SK-N-SH (cell line): ENCODE measurements at regions not wholly inside any gene's neighbourhood (a gene's known extent, or its start where the extent isn't known, plus 50 kb on each side); places are given as distances from the start of the nearest gene placed in this dataset.

Source experiments
- CTCF ChIA-PET: fragments of 300-600, 350-600 bp; formaldehyde crosslinking; extraction: SDS; loops from one replicate; lab custom pipeline; 2021; lab: Yijun Ruan, JAX
- POLR2A ChIA-PET: fragments of 350-600 bp; sonication (Branson Sonifier 250); formaldehyde crosslinking; extraction: SDS; loops from one replicate; lab custom pipeline; 2020; ENCODE audit warnings: antibody characterized with exemption, inconsistent platforms; lab: Yijun Ruan, JAX
- DNase-seq: peaks from one replicate; pipeline ENCODE4 v3.0.0; 2012
- H2AFZ ChIP-seq: fragments of 200-600 bp; sonication (generic); 2 replicates; pipeline ENCODE4 v1.8.1; 2016; ENCODE audit warnings: antibody characterized with exemption, mild to moderate bottlenecking, low read depth
- H3F3A ChIP-seq: fragments of 200-600 bp; sonication (generic); replicated peaks from 2 replicates; pipeline ENCODE3; 2016; ENCODE audit warnings: antibody characterized with exemption, mild to moderate bottlenecking; ENCODE audit not compliant: insufficient read depth
- H3K27ac ChIP-seq, 2 experiments: fragments of 200-500 bp in 1 of 2; fragments of 200-600 bp in 1 of 2; sonication (Bioruptor generic) in 1 of 2; sonication (generic), shearing (Covaris generic) in 1 of 2; 2 replicates each; pipeline versions ENCODE4 v1.5.1 to v1.6.1; 2014 to 2016; ENCODE audit warnings: low read depth in 2 of 2, inconsistent platforms in 1 of 2, low read length in 1 of 2, mild to moderate bottlenecking in 1 of 2, mixed read lengths in 1 of 2
- H3K27me3 ChIP-seq: fragments of 200-600 bp; sonication (generic), shearing (Covaris generic); 2 replicates; pipeline ENCODE4 v1.6.1; 2016; ENCODE audit warnings: mixed run types; ENCODE audit not compliant: insufficient read depth
- H3K36me3 ChIP-seq, 2 experiments: fragments of 200-500 bp in 1 of 2; fragments of 200-600 bp in 1 of 2; sonication (Bioruptor generic) in 1 of 2; sonication (generic) in 1 of 2; replicated peaks in 1 of 2; 2 replicates each; pipeline versions ENCODE3 to v1.5.1; 2014 to 2016; ENCODE audit warnings: low read length in 1 of 2, mild to moderate bottlenecking in 1 of 2; ENCODE audit not compliant: insufficient read depth in 2 of 2, control insufficient read depth in 1 of 2
- H3K4me1 ChIP-seq, 2 experiments: fragments of 200-500 bp in 1 of 2; fragments of 200-600 bp in 1 of 2; sonication (Bioruptor generic) in 1 of 2; sonication (generic), shearing (Covaris generic) in 1 of 2; 2 replicates each; pipeline versions ENCODE4 v1.5.1 to v1.6.1; 2014 to 2016; ENCODE audit warnings: low read depth in 1 of 2, low read length in 1 of 2, mixed run types in 1 of 2; ENCODE audit not compliant: insufficient read depth in 2 of 2, control insufficient read depth in 1 of 2
- H3K4me2 ChIP-seq: fragments of 200-600 bp; sonication (generic), shearing (Covaris generic); 2 replicates; pipeline ENCODE4 v1.6.1; 2017; ENCODE audit warnings: mixed run types
- H3K4me3 ChIP-seq, 2 experiments: fragments of 200-500 bp in 1 of 2; fragments of 200-600 bp in 1 of 2; sonication (Bioruptor generic) in 1 of 2; sonication (generic), shearing (Covaris generic) in 1 of 2; 2 replicates each; pipeline versions ENCODE4 v1.5.1 to v1.8.1; 2014 to 2016; ENCODE audit warnings: low read depth in 2 of 2, inconsistent platforms in 1 of 2, low read length in 1 of 2, mild to moderate bottlenecking in 1 of 2, mixed read lengths in 1 of 2, moderate library complexity in 1 of 2
- H3K79me2 ChIP-seq: fragments of 200-600 bp; sonication (generic); 2 replicates; pipeline ENCODE4 v1.8.1; 2017; ENCODE audit warnings: mild to moderate bottlenecking; ENCODE audit not compliant: insufficient read depth
- H3K9ac ChIP-seq: fragments of 200-600 bp; sonication (generic); 2 replicates; pipeline ENCODE4 v1.6.1; 2017; ENCODE audit warnings: mixed run types
- H3K9me2 ChIP-seq: fragments of 200-600 bp; sonication (generic); 2 replicates; pipeline ENCODE4 v1.6.1; 2017; ENCODE audit warnings: mixed run types
- H3K9me3 ChIP-seq: fragments of 200-600 bp; sonication (generic); 2 replicates; pipeline ENCODE4 v1.6.1; 2017; ENCODE audit warnings: mixed run types, mild to moderate bottlenecking, moderate library complexity
- H4K20me1 ChIP-seq: fragments of 200-600 bp; sonication (generic); 2 replicates; pipeline ENCODE4 v1.6.1; 2017; ENCODE audit warnings: mild to moderate bottlenecking, mixed run types; ENCODE audit not compliant: insufficient read depth
- CHD2 ChIP-seq: fragments of 150-350 bp; IDR thresholded peaks from 2 replicates; pipeline ENCODE4 v1.6.1; 2018; ENCODE audit warnings: low read length; ENCODE audit not compliant: partially characterized antibody
- EP300 ChIP-seq, 2 experiments: IDR thresholded peaks; 2 replicates each; pipeline versions ENCODE4 v1.4.0 to v1.6.1; 2012; ENCODE audit warnings: borderline replicate concordance in 1 of 2, low read depth in 1 of 2, low read length in 1 of 2
- FOXJ3 ChIP-seq: sonication (generic); formaldehyde crosslinking; IDR thresholded peaks from 2 replicates; pipeline ENCODE4 v1.5.1; 2020; ENCODE audit warnings: mild to moderate bottlenecking, missing genetic modification reagents
- FOXM1 ChIP-seq: IDR thresholded peaks from 2 replicates; pipeline ENCODE4 v1.4.0; 2012; ENCODE audit warnings: low read depth, mild to moderate bottlenecking
- GABPA ChIP-seq: IDR thresholded peaks from 2 replicates; pipeline ENCODE4 v1.4.0; 2012; ENCODE audit warnings: low read depth, mild to moderate bottlenecking
- GATA2 ChIP-seq: sonication (generic); formaldehyde crosslinking; IDR thresholded peaks from 2 replicates; pipeline ENCODE4 v1.5.0; 2020; ENCODE audit warnings: mild to moderate bottlenecking, missing genetic modification reagents
- MXI1 ChIP-seq: IDR thresholded peaks from 2 replicates; pipeline ENCODE4 v1.6.1; 2012; ENCODE audit warnings: mild to moderate bottlenecking, low read depth, low read length, improper control_type of control experiment
- NFIC ChIP-seq: IDR thresholded peaks from 2 replicates; pipeline ENCODE4 v1.4.0; 2012; ENCODE audit warnings: borderline replicate concordance
- NRF1 ChIP-seq: IDR thresholded peaks from 2 replicates; pipeline ENCODE4 v1.6.1; 2012; ENCODE audit warnings: low read depth, mild to moderate bottlenecking, low read length
- RCOR1 ChIP-seq: fragments of 150-350 bp; IDR thresholded peaks from 2 replicates; pipeline ENCODE4 v1.6.1; 2017; ENCODE audit warnings: antibody characterized with exemption, low read length
- RXRA ChIP-seq: IDR thresholded peaks from 2 replicates; pipeline ENCODE4 v1.4.0; 2012; ENCODE audit warnings: low read depth, mild to moderate bottlenecking, borderline replicate concordance
- SIN3A ChIP-seq: IDR thresholded peaks from 2 replicates; pipeline ENCODE4 v1.6.1; 2012; ENCODE audit warnings: low read depth, mild to moderate bottlenecking, low read length, moderate library complexity, borderline replicate concordance
- SMC3 ChIP-seq: IDR thresholded peaks from 2 replicates; pipeline ENCODE4 v1.6.1; 2012; ENCODE audit warnings: low read depth, low read length, improper control_type of control experiment
- TAF1 ChIP-seq: IDR thresholded peaks from 2 replicates; pipeline ENCODE4 v1.6.1; 2012; ENCODE audit warnings: low read depth, mild to moderate bottlenecking, low read length, moderate library complexity, borderline replicate concordance
- TCF12 ChIP-seq: IDR thresholded peaks from 2 replicates; pipeline ENCODE4 v1.4.0; 2012
- WGBS: methylation state at CpG from one replicate; pipeline ENCODE4 v1.1.6; 2017; ENCODE audit warnings: low lambda C conversion rate; 5-methylcytosine and 5-hydroxymethylcytosine counted together
- TF ChIP-seq, protein P1 (sequence below): IDR thresholded peaks from 2 replicates; pipeline ENCODE4 v1.4.0; 2012; ENCODE audit warnings: low read depth, borderline replicate concordance
- TF ChIP-seq, protein P2 (sequence below): IDR thresholded peaks from 2 replicates; pipeline ENCODE4 v1.6.1; 2012; ENCODE audit warnings: mild to moderate bottlenecking, low read depth, low read length, moderate library complexity
- TF ChIP-seq, protein P3 (sequence below): IDR thresholded peaks from 2 replicates; pipeline ENCODE4 v1.4.0; 2012; ENCODE audit warnings: low read depth, borderline replicate concordance
- TF ChIP-seq, protein P4 (sequence below): IDR thresholded peaks from 2 replicates; pipeline ENCODE4 v1.4.0; 2012; ENCODE audit warnings: low read depth

DNA sequence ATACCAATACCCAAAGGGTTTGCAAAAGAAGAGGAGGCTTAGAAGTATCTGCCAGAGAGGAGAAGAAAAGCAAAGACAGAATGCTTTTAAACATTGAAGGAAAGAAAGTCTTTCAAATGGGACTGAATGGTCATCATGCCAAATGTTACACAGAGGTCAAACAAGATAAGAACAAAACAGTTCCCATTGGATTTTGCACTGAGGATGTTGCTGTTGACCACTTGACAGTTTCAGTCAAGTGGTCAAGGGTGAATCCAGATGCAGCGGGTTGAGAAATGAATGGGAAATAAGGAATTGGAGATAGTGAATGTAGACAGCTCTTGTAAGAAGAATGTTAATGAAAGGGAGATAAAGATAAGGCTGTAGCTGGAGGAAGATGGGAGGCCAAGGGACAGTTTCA lies 64.8 kb upstream of the FGG start:
- Histone ChIP-seq H3K4me2 (no peak overlapping the region), H3K79me2 (no peaks in the 10 kb centered on the region), H3K4me3 (no peak overlapping the region), H3K9me3 (no peaks in the 10 kb centered on the region), H2AFZ (no peak overlapping the region), H3K4me1 (no peaks in the 10 kb centered on the region), H3F3A (no peaks in the 10 kb centered on the region), H3K36me3 (no peaks in the 10 kb centered on the region), H3K27me3 (no peaks in the 10 kb centered on the region; the same call in 1 of the 2 replicates), H3K27ac (no peak overlapping the region), H3K9ac (no peak overlapping the region), H3K9me2 (no peaks in the 10 kb centered on the region), H4K20me1 (no peaks in the 10 kb centered on the region)
- 12% methylated on average over 1 of the region's 1 CpG for WGBS
- CTCF ChIA-PET, result interaction anchor here (0.5 kb wide), 1 partner anchor 128 kb away, joined by 3 read pairs; no protein-coding TSS in a partner anchor
- TF ChIP-seq, protein P1, sequence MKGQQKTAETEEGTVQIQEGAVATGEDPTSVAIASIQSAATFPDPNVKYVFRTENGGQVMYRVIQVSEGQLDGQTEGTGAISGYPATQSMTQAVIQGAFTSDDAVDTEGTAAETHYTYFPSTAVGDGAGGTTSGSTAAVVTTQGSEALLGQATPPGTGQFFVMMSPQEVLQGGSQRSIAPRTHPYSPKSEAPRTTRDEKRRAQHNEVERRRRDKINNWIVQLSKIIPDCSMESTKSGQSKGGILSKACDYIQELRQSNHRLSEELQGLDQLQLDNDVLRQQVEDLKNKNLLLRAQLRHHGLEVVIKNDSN, result no peak
- TF ChIP-seq EP300 (IDR thresholded peaks at IDR 0.05; ENCODE audit: borderline replicate concordance in 1 of 2, low read depth in 1 of 2, low read length in 1 of 2), result no peak
- TF ChIP-seq SMC3, result no peak
- TF ChIP-seq RXRA, result no peak
- no peak for TF ChIP-seq CHD2
- TF ChIP-seq, protein P2, sequence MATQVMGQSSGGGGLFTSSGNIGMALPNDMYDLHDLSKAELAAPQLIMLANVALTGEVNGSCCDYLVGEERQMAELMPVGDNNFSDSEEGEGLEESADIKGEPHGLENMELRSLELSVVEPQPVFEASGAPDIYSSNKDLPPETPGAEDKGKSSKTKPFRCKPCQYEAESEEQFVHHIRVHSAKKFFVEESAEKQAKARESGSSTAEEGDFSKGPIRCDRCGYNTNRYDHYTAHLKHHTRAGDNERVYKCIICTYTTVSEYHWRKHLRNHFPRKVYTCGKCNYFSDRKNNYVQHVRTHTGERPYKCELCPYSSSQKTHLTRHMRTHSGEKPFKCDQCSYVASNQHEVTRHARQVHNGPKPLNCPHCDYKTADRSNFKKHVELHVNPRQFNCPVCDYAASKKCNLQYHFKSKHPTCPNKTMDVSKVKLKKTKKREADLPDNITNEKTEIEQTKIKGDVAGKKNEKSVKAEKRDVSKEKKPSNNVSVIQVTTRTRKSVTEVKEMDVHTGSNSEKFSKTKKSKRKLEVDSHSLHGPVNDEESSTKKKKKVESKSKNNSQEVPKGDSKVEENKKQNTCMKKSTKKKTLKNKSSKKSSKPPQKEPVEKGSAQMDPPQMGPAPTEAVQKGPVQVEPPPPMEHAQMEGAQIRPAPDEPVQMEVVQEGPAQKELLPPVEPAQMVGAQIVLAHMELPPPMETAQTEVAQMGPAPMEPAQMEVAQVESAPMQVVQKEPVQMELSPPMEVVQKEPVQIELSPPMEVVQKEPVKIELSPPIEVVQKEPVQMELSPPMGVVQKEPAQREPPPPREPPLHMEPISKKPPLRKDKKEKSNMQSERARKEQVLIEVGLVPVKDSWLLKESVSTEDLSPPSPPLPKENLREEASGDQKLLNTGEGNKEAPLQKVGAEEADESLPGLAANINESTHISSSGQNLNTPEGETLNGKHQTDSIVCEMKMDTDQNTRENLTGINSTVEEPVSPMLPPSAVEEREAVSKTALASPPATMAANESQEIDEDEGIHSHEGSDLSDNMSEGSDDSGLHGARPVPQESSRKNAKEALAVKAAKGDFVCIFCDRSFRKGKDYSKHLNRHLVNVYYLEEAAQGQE, result no peak
- TF ChIP-seq TAF1, result no peak
- POLR2A ChIA-PET, result no interaction called here
- no peak for DNase-seq

DNA sequence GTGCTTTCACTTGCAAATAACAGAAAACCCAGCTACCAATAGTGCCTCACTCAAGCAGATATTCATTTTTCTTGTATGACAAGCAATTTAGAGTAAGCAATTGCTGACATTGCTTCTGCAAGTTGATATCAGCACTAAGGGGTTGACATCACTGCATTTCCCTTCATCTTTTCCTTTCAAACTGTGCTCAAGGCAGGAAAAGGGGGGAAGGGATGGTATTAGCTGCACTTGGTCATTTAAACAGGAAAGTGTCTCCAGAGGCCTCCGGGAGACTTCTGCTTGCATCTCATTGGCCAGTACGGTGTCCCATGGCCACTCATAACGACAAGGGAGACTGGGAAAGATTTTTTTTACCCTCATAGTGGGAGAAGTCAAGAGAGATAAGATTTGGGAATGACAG lies 65.5 kb upstream of the FGG start:
- CTCF ChIA-PET, result interaction anchor here (0.5 kb wide), 1 partner anchor 127 kb away, joined by 3 read pairs; no protein-coding TSS in a partner anchor
- Histone ChIP-seq H3K4me2 (no peak overlapping the region), H3K79me2 (no peaks in the 10 kb centered on the region), H3K27ac (no peak overlapping the region), H3F3A (no peaks in the 10 kb centered on the region), H3K4me1 (no peaks in the 10 kb centered on the region), H4K20me1 (no peaks in the 10 kb centered on the region), H3K9me2 (no peaks in the 10 kb centered on the region), H3K9me3 (no peaks in the 10 kb centered on the region), H2AFZ (no peak overlapping the region), H3K27me3 (no peaks in the 10 kb centered on the region; the same call in 1 of the 2 replicates), H3K36me3 (no peaks in the 10 kb centered on the region), H3K9ac (no peak overlapping the region), H3K4me3 (no peak overlapping the region)
- 4% methylated on average over 3 of the region's 3 CpGs for WGBS
- POLR2A ChIA-PET, result no interaction called here
- no peak for DNase-seq
- no peak for TF ChIP-seq EP300 (IDR thresholded peaks at IDR 0.05; ENCODE audit: borderline replicate concordance in 1 of 2, low read depth in 1 of 2, low read length in 1 of 2)
- TF ChIP-seq, protein P3, sequence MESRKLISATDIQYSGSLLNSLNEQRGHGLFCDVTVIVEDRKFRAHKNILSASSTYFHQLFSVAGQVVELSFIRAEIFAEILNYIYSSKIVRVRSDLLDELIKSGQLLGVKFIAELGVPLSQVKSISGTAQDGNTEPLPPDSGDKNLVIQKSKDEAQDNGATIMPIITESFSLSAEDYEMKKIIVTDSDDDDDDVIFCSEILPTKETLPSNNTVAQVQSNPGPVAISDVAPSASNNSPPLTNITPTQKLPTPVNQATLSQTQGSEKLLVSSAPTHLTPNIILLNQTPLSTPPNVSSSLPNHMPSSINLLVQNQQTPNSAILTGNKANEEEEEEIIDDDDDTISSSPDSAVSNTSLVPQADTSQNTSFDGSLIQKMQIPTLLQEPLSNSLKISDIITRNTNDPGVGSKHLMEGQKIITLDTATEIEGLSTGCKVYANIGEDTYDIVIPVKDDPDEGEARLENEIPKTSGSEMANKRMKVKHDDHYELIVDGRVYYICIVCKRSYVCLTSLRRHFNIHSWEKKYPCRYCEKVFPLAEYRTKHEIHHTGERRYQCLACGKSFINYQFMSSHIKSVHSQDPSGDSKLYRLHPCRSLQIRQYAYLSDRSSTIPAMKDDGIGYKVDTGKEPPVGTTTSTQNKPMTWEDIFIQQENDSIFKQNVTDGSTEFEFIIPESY, result no peak
- TF ChIP-seq, protein P4, sequence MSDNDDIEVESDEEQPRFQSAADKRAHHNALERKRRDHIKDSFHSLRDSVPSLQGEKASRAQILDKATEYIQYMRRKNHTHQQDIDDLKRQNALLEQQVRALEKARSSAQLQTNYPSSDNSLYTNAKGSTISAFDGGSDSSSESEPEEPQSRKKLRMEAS, result no peak
- TF ChIP-seq SIN3A, result no peak
- no peak for TF ChIP-seq GABPA
- TF ChIP-seq TAF1, result no peak
- TF ChIP-seq FOXM1, result no peak
- TF ChIP-seq RCOR1, result no peak
- TF ChIP-seq NRF1, result no peak
- TF ChIP-seq RXRA, result no peak
- TF ChIP-seq GATA2 (CRISPR knock-in tag), result no peak
- TF ChIP-seq MXI1, result no peak
- no peak for TF ChIP-seq NFIC
- no peak for TF ChIP-seq TCF12
- TF ChIP-seq, protein P1, result no peak
- no peak for TF ChIP-seq FOXJ3 (CRISPR knock-in tag)
